NOMO-1 (cell line): ENCODE measurements at regions not wholly inside any gene's neighbourhood (a gene's known extent, or its start where the extent isn't known, plus 50 kb on each side); places are given as distances from the start of the nearest gene placed in this dataset.

Source experiments
- DNase-seq, 2 experiments: peaks; one replicate each; lab custom pipeline; 2025; ENCODE audit not compliant: unreplicated experiment in 2 of 2; lab: John Stamatoyannopoulos, UW

DNA sequence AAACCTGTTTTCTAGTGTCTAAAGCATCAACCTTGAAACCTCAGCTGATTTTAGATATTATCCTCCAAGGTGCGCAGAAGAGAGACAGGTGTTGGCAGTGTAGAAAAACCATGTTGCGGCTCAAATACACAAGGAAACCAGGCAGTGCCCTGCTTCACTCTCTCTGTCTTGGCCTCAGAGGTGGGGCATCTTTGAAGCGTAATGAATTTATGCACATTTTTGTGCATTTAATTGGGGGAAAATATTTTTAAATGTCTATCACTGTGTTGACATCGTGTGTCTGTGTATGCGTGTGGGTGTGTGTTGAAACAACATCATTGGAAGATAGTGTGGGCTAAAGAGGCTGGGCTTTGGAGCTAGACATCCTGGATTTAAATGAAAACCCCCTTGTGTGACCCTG, 334.0 kb upstream of the CHD6 start:
- no peak for DNase-seq

DNA sequence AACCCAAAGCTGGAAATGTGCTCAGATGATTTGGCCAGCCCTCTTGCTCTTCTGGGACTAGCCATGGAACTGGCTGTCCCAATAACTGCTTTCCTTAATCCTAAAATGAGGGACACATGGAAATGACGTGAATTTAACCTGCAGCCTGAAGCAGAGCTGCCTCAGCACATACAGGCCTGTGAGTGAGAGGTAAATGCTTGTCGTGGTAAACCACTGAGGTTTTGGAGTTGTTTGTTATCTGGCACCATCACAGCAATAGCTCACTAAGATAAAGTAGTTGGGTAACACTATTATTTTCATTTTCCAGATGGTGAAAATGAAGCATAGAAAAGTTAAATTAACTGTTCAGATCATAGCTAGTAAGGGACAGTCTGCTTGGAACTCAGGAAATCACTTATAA, 333.4 kb upstream of the CHD6 start:
- no peak for DNase-seq

GRCh38 chr20:41939659-41940058, 321.5 kb upstream of the CHD6 start:
- no peak for DNase-seq

DNA sequence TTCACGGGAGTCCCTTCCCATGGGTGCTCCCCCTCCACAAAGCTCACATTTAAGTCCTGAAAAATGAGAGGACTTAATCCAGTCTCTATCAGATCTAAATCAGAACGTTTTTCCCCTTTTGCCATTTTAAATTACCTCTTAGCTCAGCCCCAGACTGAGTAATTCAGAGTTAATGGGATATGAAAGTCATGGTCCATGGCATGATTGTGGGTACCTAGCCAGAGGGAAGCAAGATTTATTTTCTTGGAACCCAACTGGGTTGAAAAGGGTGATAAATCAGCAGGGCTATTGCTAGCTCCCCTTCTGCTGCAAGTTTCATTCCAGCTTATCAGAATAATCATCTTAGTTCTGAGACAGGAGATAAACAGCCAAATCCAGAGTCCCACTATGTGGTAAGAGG, 320.2 kb upstream of the CHD6 start:
- DNase-seq, result no peak

DNA sequence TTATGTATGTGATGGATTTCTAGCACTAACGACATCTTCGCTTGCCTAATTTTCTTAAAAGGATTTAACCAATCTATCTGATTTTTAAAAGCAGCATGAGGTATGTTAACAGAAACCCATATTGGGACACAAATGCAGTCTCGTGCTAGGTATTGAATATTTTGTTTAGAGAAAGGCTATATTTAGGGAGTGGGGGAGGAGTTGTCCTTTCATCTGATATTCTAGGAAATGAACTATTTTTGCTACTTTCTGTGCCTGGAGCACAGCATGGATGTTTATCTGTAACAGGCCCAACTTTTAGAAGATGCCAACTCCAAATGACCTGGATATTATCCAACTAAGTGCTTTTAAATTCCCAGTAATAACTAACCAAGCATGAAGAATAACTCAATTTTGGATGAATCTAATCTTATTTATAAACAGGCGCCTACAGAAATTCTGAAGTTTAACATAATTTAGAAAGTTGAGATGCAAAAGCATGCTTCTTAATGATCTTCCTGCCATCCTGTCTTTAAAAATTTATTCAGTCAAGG, 317.1 kb upstream of the CHD6 start:
- no peak for DNase-seq

DNA sequence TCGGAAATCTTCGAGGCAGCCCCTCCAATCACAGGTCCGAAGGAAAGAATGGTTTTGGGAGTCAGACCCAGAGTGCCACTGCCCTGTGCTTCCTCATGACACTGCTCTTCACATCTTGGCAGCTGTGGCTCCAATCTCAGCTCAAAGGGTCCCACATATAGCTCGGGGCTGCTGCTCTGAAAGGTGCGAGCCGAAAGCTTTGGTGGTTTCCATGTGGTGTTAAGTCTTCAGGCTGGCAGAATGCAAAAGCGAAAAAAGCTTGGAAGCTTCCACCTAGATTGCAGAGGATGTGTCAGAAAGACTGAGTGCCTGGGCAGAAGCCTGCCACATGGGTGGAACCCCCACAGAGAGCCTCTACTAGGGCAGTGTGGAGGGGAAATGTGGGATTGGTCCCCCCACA, 314.3 kb upstream of the CHD6 start:
- DNase-seq, result no peak

DNA sequence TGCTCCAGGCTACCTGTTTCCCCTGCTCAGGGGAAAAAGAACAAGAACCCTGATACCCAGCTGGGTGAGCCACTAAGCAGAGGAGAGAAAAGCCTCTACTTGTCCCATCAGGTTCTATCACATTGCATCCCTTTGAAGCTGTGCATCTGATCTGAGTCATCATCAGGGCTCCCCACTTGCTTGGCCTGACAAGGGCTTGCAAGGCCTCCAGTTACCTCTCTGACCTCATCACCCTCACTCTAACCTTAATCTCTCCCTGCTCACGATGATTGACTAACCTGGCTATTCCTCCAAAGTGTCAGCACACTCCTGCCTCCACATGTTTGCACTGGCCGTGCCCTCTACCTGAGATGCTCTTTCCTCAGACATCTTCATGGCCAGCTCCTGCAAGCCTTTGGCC, 309.5 kb upstream of the CHD6 start:
- no peak for DNase-seq

DNA sequence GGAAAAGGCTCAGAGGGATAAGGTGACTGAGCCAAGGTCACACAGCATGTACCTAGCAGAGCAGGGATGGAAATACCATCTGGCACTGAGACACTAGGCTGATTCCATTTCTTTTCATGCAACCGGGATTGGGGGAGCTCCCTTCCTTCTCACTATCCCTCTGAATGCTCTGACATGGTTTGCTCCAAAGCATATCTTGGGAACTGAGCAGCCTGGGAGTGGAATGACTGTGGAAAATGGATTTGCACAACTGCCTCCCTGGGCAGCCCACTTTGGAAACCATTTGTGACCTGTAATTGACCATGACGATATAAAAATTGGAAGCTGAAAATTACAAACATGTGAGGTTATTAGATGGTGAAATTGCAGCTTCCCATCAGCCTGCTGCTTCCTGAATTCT, 309.0 kb upstream of the CHD6 start:
- DNase-seq, result no peak

- no peak for DNase-seq
These were observed 307.3 kb upstream of the CHD6 start for GRCh38 chr20:41925476-41925875.

DNA sequence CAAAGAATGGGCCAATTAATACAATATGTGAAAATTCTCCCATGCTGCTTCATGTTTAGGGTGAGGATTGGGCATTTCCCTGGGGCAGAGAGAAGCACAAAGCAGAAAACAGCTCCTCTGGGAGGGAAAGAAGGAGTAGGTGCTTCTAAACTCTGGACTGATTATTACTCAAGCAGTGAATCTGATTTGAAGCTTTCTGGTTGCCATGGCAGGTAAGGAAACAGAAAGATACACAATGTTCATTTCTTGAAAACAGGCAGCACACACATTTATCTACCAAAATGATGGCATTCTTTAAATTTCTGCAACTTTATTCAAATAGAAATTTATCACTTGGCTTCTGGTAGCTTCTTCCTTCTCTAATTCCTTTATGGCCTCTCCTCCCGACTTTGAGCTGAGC, 305.4 kb upstream of the CHD6 start:
- DNase-seq, result no peak

- no peak for DNase-seq
These were observed 295.0 kb upstream of the CHD6 start for GRCh38 chr20:41913146-41913545.

DNA sequence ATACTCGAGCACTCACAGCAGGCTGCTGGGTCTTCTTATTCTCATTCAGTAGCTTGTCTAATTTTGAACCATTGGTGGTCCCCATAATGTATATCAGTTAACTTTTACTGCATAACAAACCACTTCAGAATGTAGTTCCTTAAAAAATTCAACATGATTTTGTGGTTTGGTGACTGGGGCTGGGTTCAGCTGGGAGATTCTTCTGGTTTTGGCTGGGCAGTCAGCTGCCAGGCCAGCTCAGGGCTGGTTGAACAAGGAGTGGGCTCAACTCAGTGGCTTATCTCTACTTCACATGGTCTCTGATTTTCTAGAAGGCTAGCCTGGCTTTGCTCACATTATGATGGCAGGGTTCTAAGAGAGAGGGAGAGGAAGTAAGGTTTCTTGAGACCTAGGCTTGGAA, 292.4 kb upstream of the CHD6 start:
- no peak for DNase-seq

DNA sequence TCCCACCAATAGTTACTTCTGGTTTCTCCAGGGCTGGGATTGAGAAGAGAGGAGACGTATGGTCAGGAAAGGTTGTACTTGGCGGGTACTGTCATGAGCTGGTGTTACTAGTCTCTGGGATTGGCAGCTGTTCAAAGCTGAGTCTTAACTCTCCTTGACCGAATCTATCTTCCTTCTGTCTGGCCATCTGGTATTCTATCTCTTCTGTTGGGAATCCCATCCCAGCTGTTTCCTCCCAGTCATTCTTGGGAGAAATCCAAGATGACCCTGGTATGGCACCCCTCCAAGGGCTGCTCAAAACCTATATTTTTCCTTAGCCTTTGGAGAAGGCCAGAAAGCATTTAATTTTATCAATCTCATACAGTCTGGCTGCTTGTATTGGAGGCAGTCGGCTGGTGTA, 287.0 kb upstream of the CHD6 start:
- DNase-seq, result no peak

- DNase-seq, result no peak
These were observed 285.4 kb upstream of the CHD6 start for GRCh38 chr20:41903586-41903985.

DNA sequence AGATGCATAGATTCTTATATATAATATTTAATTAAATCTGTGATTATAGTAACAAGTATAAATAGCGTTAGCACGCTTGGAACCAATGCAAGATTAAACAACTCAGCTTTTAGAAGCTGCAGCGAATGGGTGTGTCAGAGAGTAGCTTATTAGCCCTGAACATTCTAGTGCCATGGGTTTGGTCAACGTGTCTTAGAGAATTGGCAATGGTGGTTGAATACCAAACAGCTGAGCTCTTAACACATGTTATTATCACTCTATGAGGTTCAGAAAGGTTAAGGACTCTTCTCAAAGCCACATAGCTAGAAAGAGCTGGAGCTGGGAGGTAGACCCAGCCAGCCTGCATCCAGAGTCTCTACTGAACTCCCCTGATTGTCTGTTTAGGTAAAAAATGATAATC, 284.2 kb upstream of the CHD6 start:
- no peak for DNase-seq

DNA sequence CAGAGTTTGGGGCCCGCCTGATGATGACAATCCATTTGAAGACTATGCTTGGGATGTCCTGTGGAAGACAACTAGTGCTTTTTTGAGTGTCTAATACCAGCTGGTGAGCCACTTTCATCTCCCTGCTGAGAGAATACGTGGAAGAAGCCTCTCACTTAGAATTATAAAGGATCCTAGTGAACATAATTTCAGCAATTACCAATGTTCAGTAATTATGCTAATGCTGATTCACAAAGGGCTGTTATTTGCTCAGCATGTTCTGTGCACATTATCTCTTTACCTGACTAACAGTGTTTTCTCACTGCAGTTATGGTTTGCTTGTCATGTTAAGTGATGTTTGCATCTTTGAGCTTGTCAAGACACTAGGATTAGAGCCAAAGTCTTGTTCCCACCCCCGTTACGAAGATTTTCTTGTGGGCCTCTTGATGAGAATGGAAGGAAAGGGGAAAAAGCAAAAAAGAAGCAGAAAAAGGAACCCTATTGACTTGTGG, 282.1 kb upstream of the CHD6 start:
- no peak for DNase-seq

DNA sequence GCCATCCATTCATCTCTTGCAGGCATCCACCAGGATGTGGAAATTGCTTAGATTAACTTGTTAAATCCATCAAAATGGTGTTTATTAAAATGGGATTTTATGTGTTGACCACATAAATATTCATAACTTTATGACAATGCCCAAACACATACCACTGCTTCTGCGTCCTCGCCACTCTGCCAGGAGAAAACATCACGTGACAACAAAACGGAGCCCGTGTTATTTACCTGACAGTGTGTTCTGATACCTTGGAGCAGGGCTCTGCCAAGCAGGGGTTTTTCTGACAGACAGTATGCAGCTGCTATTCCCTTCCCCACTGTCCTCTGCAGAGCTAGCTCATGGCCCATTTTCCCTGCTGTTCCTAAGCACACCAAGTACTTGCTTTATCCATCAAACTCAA, 279.5 kb upstream of the CHD6 start:
- DNase-seq, result no peak

DNA sequence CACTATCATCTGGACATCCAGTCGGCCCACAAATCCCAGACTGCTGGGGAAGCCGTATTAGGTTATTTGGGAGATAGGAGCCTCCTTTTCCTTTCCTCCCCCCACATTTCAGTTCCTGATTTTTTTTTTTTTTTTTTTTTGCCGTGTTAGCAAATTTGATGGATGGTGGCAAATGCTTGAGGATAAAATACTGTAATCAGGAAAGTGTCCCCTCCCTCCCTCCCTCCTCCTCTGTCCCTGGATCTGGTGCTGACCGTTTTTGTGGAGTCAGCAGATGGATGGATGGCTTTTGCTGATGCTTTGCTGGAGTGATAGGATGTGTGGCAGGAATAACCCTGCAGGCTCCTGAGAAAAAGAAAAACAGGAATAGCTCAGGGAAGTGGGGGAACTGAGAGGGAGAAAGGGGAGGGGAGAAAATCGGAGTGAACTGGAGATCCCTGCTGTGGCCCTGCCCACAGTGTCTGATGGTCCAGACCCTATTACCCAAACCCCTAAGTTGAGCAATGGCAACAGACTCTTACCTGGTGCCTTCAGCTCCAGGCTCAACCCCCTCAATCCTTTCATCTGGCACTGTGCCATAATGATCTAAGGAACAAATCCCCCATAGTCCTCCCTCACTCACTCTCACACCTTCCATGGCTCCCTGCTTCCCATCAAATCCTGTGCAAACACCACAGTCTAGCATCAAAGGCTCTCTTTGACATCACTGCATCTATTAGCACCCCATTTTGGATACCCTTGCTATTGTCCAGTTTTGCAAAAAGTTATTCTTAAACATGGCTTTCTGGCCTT, 277.3 kb upstream of the CHD6 start:
- no peak for DNase-seq

GRCh38 chr20:41894255-41894963, 276.2 kb upstream of the CHD6 start:
- no peak for DNase-seq

DNA sequence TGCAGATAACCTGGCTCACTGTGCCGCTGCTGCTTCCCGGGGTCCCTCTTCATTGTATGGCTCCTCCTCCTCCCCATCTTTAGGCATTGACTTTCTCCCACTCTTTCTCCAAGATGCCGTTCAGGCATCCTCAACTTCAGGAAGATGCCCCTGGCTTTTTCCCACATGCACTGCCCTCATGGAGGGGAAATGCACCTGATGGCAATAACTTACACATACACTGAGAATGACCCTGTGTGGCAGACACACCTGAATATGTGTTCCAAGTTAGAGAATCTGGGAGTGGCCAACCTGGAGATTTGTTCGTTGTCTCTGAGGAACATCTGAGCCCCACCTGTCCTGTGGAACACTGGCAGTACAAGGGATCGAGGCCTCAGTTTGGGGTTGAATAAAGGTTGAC, 273.9 kb upstream of the CHD6 start:
- DNase-seq, result no peak

DNA sequence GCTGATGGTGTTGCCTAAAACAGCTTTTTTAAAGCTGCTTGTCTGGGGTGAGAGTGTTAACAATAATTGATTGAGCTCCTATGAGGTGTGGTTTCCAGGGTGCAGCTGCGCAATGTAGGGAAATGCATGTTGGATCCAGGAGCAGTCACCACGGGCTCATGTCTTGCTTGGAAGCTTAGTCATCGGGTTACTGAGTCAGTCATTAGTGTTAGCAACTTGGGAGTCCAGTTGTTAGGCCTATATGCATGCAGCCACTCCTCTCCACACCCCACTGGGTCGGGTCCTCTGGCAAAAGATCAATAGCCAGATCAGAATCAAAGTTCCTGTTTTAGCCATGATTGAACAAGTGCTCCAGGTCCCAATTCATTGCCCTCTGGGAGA, 271.7 kb upstream of the CHD6 start:
- no peak for DNase-seq
